C4-2B (cell line): ENCODE measurements at regions not wholly inside any gene's neighbourhood (a gene's known extent, or its start where the extent isn't known, plus 50 kb on each side); places are given as distances from the start of the nearest gene placed in this dataset.

Source experiments
- CTCF ChIP-seq: fragments of 450-650 bp; conservative IDR thresholded peaks from 2 replicates; pipeline ENCODE4 v1.5.1; 2017; ENCODE audit warnings: mild to moderate bottlenecking
- ZFX ChIP-seq: fragments of 450-650 bp; IDR thresholded peaks from 2 replicates; pipeline ENCODE4 v1.6.1; 2017

DNA sequence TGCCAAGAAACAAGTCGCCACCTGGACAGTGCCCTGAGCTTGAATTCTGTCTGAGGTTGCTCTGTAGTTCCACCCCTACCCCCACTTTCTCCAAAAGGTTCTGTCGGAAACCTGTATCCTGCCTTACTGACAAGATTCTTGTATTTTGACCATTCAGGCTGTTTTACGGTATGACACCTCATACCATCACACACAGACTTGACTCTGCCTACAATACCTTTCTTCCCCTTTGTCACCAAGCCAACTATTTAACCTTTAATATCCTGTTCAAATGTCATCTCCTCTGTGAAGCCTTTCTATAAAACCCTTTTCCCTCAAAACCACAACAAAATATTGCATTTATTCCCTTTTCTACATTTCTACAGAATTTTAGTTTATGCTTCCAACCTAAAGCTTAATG is 161.9 kb downstream of the VSIG4 start:
- no peak for TF ChIP-seq CTCF
- TF ChIP-seq ZFX, result no peak
